Fibroblast of lung (primary cell): ENCODE measurements at regions not wholly inside any gene's neighbourhood (a gene's known extent, or its start where the extent isn't known, plus 50 kb on each side); places are given as distances from the start of the nearest gene placed in this dataset.

Experiments
- EZH2 ChIP-seq: IDR thresholded peaks from 2 replicates; pipeline ENCODE4 v1.5.1; 2012; ENCODE audit warnings: low read length, control low read depth, mild to moderate bottlenecking; ENCODE audit errors: missing control alignments
- TF ChIP-seq, protein P1 (sequence below), 2 donors: IDR thresholded peaks in 1 of 2; conservative IDR thresholded peaks in 1 of 2; 1 replicate in 1 of 2; 2 replicates in 1 of 2; pipeline ENCODE4 v1.5.1; 2011 to 2012; ENCODE audit warnings: low read length in 2 of 2, control low read depth in 1 of 2, inconsistent platforms in 1 of 2, low read depth in 1 of 2, mild to moderate bottlenecking in 1 of 2

DNA sequence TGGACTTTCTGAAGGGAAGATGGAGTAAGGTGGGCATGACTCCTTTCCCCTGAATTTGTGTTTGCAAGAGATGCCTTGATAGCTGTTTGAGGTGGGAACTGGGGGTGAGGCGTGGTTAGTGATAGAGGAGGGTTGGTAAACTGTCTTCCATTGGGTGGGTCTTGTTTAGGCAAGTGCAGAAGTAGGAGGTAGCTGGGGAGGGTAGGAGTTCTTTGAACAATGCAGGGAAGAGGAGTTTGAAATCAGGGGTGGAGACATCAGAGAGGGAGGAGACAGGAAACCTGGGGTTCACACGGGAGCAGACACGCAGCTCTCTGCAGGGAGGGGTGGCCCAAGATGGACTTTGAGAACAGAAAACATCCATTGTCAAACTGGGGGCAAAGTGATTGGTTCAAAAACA, 267.1 kb downstream of the TSN start:
- TF ChIP-seq, protein P1, sequence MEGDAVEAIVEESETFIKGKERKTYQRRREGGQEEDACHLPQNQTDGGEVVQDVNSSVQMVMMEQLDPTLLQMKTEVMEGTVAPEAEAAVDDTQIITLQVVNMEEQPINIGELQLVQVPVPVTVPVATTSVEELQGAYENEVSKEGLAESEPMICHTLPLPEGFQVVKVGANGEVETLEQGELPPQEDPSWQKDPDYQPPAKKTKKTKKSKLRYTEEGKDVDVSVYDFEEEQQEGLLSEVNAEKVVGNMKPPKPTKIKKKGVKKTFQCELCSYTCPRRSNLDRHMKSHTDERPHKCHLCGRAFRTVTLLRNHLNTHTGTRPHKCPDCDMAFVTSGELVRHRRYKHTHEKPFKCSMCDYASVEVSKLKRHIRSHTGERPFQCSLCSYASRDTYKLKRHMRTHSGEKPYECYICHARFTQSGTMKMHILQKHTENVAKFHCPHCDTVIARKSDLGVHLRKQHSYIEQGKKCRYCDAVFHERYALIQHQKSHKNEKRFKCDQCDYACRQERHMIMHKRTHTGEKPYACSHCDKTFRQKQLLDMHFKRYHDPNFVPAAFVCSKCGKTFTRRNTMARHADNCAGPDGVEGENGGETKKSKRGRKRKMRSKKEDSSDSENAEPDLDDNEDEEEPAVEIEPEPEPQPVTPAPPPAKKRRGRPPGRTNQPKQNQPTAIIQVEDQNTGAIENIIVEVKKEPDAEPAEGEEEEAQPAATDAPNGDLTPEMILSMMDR (conservative IDR thresholded peaks at IDR 0.05 in 1 of 2, IDR thresholded peaks at IDR 0.05 in 1 of 2; ENCODE audit: low read depth in 1 of 2, low read length in 2 of 2), result no peak
- no peak for TF ChIP-seq EZH2
